ENCODE measurements at regions not wholly inside any gene's neighbourhood (a gene's known extent, or its start where the extent isn't known, plus 50 kb on each side); places are given as distances from the start of the nearest gene placed in this dataset.
"Not testable (repeated sequence)": the region's sequence is repeated elsewhere in the genome, so short reads cannot be mapped to it uniquely, and the experiment has no call there.

DNA sequence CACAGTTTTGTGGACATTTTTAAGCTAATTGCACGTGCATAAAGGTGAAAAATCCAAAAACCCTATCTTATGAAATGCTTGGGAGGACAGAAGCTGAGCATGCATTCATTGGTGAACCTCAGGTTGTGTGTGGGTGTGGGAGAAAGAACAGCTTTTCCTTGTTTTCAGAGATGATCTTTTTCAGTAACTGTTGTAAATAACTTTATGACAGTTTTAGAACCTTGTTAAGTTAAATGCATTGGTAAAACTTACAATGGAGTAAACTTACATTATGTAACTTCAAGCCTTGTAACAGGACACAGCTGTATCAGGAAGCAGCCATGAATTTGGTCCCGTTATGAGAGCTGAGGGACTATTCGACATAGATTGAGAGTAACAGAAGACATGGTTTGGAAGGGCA, 587.4 kb downstream of the GALC start:
- DNase-seq: no peak

DNA sequence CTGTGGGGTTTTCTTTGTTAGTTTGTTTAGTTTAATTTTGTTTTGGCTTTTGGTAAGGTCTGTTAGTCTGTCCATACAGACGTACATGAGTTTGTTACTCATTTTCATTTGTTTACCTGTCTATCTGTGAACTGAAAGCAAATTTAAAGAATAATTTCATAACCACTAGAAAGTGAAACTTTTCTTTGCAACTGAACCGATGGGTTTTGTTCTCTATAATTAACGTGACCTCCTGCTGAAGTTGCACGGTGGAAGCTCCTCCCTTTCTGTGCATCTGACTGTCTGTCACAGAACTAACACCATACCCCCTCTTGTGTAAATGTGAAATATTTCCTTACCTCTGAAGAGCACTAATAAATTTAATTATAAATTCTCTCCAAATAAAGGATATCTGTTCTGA, 595.5 kb downstream of the GALC start:
- no peak for DNase-seq

DNA sequence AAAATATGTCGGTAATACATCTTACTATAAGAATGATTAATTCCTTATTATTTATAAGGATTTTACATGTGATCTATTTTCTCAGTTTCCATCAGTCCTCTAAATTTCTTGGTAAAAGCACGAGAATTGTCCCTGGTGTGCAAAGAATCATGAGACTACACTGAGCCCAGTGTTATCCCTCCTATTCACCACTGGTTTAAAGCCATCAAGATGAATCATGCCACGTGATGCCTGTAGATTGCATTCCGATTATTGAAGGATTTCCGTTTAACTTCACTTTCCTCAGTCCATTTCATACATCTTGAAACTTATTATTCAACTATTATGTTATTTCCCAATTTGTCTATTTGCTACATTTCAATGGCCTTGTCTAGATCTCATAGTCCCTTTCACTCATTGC, 601.9 kb downstream of the GALC start:
- DNase-seq: no peak

DNA sequence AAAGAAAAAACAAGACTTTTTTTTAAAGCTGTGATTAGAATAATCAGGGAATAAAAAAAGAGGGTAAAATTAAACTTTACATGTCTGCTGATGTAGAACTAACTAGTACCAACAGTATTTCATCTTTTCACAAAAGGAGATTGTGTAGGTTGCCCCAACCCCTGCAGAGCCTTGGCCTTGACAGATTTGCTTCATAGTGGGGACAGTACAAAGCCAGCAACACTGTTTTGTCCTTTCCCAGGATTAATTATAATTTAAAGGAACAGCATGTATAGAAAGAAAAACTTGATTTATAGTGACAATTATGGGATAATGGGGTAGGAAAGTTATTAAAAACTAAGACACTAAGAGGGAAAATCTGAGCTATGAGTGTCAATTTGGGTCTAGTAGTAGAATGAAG, 604.0 kb downstream of the GALC start:
- DNase-seq: no peak

DNA sequence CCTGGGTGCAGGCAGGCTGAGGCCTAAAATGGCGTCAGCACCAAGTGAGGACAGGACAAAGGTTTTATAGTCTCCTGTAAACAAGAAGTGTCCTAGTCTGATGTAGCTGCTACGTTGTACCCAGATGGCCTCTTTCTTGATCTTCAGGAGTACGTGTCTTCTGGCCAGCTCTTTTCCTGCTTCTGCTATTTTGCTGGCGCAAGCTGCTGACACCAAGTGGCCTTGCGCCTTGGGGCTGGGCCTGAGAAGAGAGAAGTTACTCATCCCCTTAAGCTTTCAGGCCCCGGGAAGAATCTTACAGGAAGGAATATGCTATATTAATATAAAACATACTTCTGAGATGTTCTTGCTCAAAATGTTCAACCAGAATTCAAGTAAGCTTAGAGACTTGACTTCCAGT, 605.2 kb downstream of the GALC start:
- no peak for DNase-seq

DNA sequence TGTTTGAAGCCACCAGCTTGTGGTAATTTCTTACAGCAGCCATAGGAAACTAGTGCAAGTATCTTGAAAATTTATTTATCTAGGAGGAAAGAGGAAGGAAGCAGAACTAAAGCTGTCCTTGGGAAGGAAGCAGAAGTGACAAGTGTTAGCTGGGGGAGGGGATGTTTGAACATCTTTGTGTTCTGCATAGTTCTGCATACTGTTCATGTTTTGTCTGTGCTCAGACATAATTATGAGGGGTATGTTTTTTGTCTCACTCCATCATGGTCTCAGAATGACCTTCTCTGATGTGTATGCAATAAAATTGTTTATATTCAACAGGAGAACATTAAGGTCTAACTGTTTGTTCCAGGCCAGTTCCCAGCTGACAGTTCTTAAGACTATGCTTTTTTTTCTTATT, 606.5 kb downstream of the GALC start:
- no peak for DNase-seq

DNA sequence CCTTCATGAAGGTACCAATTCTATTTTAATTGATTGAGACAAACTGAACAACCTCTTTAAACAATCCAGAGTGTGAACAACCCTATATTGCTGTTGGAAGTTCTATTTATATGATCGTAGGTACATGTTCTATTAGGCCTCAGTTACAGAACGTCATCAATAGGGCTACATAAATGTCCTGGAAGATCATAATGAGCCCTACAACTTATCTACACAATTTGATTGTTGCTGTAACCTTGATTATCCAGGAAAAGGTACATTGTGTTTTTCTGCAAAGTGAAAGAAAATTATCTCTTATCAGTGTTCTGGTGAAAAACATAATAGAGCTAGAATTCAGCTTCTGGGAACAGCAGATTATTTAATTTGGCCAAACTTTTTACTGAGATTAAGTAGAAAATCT, 612.9 kb downstream of the GALC start:
- no peak for DNase-seq

DNA sequence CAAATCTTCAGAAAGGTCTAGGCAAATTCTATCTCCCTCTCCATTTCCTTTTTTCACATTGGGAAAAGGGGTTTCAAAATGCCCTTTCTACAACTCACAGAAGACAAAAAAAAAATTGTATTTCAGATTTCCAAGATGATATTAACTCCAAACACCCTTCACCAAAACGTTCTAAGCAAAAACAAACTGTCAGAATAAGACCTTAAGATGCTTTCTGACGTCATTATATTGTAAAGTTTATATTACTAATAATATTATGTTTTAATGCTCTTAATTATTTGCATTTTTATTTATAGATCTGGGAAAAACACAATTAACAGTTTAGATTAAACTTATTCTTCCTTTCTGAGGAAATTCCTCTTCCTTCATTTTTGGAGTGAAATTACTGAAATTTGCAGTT, 624.2 kb downstream of the GALC start:
- DNase-seq: no peak

DNA sequence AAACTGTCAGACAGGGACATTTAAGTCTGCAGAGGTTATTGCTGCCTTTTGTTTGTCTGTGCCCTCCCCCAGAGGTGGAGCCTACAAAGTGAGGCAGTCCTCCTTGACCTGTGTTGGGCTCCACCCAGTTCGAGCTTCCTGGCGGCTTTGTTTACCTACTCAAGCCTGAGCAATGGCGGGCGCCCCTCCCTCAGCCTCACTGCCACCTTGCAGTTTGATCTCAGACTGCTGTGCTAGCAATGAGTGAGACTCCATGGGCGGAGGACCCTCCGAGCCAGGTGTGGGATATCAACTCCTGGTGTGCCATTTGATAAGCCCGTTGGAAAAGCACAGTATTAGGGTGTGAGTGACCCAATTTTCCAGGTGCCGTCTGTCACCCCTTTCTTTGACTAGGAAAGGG, 632.7 kb downstream of the GALC start:
- DNase-seq: not testable (repeated sequence)

DNA sequence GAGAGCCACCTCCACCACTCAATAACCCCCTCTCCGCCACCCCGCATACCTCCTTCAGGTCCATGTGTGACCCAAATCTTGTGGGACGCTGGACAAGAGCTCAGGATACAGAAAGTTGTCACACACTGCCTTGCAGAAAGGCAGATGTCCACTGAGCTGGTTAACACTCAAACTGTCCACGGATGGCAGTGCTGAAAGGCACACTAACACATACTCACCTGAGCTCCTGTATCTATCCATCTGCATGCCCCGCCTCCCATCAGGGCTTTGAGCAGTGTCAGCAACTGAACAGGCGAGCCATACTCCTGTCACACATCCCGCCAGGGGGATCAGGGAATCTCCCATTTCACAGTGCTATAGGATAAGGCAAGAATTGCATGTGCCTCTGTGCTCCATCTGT, 642.0 kb downstream of the GALC start:
- DNase-seq: no peak

DNA sequence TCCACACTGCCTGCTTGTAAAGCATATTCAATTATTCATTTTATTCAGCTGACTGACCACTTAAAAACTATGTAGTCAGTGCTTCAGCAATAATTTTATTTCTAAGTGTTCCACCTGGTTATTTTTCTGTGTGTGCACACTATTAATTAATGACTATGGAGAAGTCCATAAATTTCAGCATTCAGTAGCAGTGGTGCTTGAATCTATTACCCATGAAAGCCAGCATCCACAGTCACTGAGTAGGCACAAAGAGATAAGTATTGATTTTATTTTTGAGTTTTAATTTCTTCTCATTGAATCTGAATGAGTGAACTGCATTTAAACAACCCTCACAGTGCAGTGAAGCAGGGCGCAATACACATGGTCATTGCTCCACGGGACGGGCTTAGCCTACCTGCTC, 643.1 kb downstream of the GALC start:
- DNase-seq: no peak

DNA sequence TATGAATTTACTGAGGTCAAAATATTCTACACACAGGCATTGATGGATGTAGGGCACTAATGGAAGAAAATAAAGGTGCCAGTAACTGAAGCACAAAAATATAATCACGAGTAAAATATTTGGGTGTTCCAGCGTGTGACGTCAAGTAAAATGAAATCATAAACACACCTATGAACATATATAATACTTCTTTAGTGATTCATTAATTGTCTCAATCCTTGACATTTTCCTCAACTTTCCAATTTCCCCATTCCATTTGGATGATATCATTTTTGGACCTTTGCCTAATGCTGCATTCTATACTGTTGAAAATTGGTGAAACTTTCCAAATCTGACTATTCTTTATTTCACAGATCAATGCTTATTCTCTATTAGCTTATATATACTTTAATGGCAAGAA, 649.3 kb downstream of the GALC start:
- DNase-seq: no peak

DNA sequence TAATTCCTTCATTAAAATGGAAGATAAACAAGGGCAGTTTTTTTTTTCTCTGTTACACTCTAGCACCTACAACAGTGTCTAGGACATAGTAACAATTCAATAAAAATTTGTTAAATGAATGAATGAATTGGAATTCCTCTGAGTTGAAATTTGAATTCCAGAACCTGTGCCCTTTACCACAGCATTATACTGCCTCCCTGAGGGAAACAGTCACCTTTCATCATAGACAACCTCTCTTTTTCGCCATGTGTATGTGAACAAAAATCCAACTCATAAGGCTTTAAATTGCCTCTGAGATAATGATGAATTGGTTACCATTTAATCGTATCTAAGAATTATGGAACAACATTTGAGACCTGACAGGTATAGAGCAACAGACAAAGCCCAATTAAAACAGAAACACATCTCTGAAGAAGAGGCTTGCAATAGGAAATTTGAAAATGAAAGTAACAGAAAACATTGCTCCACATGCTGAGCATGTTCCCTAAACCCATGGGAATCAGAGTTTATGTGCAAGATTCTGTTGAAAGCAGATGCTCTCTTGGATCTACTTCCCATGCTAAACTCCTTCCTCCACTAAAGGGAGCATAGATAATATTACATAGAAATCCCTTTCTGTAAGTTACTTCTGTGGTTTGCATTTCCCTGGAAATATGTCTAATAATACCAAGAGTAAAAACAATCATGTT, 657.8 kb downstream of the GALC start:
- no peak for DNase-seq

DNA sequence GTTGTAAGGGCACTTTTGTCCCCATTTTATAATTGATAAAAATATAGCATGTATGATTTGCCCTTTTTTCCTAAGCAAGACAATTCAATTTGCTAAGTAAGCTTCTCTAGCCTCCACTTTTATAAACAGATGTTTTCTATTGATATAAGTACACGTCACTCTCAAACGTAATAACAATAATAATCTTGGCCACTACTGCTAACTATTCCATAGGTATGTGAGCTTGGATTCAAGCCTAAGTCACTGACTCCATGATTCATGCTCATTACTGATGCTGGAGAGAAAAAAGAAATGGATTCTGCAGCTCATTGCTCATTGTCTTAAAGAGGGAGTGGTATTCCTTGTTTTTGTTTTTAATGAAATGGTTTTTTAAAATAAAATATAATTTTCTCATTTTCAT, 661.0 kb downstream of the GALC start:
- DNase-seq: no peak

DNA sequence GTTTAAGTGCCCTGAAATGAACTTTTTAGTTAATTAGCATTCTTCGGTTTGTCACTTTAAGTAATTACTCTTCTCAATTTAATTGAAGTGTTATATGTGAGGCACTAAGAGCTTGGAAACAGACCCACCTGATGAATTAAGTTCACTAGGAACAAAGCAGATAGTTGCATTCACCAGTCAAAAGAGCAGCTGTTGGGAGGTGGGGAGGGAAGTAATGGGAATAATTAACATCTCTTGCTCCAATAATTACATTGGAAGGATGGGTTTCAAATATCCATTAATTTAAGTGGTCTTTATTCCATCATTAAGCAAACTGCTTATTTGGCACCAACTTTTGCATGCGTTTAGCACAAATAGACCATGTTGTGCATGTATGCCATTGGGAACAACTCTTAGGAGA, 667.2 kb downstream of the GALC start:
- no peak for DNase-seq

DNA sequence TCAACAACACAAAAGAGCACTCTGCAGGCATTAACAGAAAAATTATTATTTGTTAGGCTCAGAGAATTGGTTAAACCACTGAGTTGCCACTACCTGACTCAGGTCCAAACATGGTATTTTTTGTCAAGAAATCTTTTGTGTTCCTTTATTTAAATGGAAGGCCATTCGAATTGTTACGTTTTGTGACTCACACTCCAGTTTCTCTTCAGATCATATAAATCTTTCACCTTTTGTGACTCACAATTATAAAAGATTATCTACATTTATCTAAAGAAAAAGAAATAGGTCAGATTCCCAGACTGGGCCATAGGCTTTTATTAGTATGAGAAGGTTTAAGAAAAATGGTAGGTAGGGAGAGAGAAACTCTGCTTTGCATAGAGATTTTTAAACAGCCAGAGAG, 669.8 kb downstream of the GALC start:
- DNase-seq: no peak

DNA sequence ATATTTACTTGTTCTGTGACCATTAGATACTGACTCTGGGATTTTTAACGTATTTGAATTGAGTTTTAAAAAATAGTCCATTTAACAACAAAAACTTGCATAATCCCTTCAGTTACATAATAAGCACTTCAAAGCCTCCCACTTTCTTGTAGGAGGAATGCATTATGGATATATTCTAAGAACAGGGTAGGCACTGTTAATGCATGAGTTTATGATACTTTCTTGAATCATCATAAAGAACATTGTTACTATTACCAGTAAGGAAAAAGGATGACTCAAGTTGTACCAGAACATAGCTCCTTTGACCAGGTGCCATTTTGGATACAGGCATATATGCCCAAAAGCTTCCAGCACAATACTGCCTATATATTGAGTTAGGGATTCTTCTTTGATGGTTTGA, 671.4 kb downstream of the GALC start:
- DNase-seq: no peak

DNA sequence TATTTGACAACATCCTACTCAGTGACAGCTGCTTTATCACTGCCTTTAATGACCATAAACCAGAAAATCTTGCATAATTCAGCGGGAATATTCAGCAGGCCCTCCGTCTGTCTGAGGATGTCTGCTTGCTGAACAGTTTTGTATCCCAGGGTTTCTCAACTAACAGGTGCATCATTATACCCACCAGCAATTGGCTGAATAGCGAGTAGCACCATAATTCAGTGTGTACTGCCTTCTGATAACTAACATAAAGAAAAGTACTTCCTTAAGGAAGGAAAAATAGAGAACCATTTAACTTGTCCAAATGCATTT, 680.1 kb downstream of the GALC start:
- no peak for DNase-seq

DNA sequence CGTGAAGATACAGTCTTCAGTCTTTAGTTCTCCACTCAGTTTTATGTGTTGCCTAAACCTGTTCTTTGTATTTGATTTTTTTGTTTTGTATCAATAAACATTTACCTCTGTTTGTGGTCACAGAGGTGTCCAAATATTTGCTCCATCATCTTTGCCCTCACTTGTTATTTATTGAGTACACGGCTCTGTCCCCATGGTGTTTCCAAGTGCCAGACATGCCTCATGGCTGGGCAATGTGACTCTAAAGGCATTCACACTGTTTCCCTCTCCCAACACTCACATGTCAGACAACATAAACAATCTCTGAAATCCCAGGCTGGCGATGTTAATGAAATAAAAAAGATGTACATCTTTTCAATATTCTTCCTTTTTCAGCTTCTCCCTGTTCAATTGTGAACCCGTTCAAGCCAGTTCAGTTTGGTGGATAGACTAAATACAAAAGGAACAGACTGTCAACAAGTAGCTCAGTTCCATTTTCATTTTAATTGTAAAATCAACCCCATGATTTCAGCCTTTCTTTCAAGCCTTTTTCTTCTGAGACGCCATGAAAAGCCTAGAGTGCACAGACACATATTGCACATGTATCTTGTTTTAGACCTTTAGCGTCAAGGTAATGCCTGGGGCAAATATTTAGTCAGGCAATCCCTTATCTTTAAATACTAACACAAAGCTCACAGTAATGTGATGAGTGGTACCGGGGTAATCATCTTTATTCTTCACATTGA, 680.7 kb downstream of the GALC start:
- DNase-seq: no peak

DNA sequence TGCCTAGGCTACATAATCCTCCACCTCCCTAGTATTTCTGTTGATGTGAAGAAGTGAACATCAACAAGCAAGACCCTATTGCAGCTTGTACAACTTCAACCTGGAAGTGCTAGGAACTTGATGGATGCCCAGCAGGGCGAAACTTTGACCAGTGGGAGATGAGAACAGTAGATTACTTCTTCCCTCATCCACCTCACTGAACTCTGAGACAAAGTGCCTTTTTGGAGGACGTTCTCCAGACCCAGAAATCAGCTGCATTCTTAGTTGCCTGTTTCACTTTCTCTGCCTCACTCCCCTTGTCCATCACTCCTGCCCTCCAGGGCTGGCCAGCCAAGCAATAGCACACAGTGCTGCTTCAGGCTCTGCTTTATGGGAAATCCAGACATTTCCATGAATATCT, 683.4 kb downstream of the GALC start:
- DNase-seq: no peak

DNA sequence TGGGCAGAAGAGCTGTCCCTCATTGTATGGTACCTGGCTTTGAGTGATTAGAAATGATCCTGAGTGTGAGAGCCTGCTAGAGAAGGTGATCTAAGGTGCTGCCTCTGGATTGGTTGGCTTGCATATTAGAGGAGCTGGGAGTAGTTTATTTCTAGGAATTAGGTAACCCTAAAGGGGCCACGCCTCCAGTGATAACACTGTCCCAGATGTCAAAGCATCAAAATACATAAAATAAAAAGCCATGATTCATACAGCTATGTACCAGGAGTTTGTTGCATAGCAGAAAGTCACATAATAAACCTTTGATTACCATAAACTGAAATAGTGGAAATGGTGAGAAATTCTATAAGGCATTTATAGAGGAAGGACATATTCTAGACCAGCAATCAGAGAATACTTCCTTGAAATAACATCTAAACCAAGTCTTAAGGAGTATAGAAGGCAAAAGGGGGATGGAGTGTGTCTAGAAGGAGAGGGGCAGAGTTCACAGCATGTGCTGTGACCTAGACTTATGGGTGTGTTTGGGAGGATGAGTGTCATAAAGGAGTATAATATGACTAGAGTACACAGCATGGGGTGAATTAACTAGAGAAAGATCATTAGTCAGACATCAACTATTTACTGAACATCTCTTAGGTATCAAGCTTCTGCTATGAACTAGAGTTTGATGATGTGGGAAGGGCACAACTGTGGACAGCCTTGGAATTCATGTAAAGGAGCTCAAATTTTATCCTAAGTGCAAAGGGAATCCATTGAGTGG, 686.4 kb downstream of the GALC start:
- no peak for DNase-seq

DNA sequence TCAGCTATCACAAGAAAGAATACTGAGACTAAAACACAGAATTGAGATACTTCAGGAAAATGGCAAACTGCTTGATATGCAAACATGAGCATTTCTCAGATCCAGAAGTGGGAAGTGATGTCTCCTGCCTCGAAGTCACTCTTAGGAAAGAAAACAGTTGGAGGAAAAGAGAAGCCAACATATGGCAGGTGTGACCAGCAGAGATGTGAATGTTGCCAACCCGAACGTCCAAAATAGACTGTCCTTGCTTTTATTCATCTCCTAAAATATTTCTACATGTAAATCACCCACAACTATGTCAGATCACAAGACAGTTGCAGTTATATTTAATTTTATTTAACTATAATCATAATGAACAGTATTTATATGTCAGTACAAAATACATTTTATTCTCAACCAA, 687.6 kb downstream of the GALC start:
- no peak for DNase-seq

DNA sequence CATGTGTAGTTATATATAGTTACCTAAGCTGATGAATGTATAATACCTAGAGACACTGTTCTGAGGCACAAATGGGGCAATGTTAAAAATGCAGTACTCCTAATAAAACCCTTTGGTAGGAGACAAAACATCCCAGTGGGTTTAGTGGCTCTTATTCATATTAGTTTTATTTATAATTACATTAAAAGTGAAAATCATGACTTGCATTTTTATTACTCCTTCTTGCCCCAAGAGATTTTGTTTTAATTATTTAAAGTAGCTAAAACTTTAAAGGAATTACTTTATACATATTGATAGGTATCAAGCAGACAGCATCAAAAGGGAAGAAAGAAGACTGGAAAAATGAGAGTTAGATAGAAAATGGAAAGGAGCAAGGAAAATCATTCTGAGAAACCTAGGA, 688.6 kb downstream of the GALC start:
- no peak for DNase-seq

DNA sequence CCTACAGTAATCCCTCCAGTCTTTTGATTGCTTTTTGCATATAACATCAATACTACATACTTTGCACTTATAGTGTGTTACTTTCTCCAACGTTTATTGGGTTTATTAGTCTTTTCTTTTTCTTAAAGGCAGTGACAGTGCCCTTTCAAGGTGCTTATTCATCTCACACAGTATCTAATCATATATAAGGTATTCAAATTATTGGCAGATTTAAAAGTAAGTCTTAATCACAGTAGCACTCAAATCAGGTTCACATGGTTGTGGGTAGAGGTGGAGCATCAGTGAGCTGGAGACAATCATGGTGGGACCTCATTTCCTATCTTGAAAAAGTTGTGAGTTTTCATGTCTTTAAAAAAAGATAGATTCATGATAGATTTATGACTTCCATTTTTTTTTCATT, 706.2 kb downstream of the GALC start:
- no peak for DNase-seq

DNA sequence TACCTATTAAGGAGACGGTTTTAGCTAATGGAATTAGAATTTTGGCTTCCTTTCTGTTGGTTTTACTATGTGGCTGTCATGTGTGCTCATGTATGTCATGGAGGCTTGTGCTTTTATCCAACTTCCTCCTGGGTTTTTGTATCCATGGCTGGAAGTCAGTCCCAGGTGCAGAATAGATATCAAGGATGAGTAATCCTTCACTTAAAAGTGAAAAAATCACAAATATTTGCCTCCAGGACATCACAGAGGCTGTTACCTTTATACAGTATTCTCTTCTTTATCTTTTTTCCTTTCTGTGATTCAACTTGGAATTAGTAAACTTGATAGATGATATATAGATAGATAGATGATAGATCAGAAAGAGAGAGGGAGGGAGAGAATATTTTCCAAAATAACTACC, 706.8 kb downstream of the GALC start:
- DNase-seq: no peak
